HG03521 (cell line): ENCODE measurements at regions not wholly inside any gene's neighbourhood (a gene's known extent, or its start where the extent isn't known, plus 50 kb on each side); places are given as distances from the start of the nearest gene placed in this dataset.
"Not testable (repeated sequence)": the region's sequence is repeated elsewhere in the genome, so short reads cannot be mapped to it uniquely, and the experiment has no call there.

Experiments
- ATAC-seq: cut with Tn5 transposase; IDR thresholded peaks from one replicate; pipeline ENCODE4 v1.9.1; 2021; ENCODE audit warnings: mild to moderate bottlenecking, moderate library complexity; ENCODE audit not compliant: unreplicated experiment

DNA sequence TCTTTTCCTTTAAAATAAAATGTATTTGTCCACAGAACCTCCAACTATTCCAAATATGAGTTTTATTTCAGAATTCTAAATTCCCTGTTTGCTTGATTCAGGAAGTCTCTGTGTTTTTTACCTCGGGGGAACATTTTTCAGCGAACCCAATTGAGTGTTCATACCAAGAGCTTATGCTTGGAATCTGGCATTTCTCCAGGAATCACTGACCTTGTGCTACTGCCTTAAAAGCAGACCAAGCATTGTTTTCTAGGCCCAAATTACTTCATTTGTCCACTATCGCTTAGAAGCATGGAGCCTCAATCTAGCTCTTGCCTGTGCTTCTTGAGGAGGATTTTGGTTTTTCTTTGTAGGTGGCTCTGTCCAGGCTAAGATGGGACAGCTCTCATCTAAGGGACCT lies 59.4 kb downstream of the EBLN1 start:
- no peak for ATAC-seq

GRCh38 chr10:22156750-22157149 lies 61.1 kb downstream of the EBLN1 start:
- ATAC-seq: no peak

GRCh38 chr10:22152403-22152802 lies 65.4 kb downstream of the EBLN1 start:
- ATAC-seq: no peak

DNA sequence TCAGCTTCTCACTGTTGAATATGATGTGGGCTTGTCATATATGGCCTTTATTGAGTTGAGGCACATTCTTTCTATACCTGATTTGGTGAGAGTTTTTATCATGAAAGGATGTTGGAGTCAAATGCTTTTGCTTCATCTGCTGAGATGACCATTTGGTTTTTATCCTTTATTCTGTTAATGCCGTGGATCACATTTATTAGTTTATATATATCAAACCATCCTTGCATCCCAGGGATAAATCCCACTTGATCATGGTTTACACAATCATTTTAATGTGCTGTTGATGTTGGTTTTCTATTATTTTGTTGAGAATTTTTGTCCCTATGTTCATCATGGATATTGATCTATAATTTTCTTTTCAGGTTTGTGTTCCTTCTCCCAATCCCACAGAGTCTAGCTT lies 67.0 kb downstream of the EBLN1 start:
- no peak for ATAC-seq

GRCh38 chr10:22148961-22149360 lies 68.9 kb downstream of the EBLN1 start:
- ATAC-seq: no peak

DNA sequence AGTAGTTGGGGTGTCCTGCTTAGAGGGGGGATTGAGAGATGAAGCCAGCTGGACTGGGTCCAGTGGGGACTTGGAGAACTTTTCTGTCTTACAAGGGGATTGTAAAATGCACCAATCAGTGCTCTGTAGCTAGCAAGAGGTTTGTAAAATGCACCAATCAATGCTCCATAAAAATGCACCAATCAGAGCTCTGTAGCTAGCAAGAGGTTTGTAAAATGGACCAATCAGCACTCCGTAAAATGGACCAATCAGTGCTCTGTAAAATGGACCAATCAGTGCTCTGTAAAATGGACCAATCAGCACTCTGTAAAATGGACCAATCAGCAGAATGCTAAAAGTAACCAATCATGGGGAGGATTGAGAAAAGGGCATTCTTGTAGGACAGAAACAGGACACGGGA lies 71.9 kb downstream of the EBLN1 start:
- not testable (repeated sequence) for ATAC-seq

DNA sequence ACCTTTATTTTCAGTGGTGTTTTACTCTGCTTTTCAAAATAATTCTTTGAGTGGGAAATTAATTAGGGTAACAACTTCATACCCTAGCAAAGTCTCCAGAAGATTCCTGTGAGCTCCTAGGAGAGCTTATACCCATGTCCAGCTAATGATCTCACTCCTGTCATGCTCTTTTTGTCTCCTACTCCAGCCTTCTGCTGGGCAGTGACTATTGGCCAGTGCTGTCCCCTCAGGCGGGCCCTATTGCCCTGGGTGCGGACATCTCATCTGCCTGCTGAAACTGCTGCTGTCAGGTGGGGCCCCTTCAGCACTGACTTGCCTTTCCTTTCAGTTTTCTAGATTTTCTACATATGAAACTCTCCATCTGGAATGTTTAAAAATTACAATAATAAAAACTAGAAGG lies 80.3 kb downstream of the EBLN1 start:
- no peak for ATAC-seq

GRCh38 chr10:22135591-22135990 lies 82.2 kb downstream of the EBLN1 start:
- no peak for ATAC-seq

DNA sequence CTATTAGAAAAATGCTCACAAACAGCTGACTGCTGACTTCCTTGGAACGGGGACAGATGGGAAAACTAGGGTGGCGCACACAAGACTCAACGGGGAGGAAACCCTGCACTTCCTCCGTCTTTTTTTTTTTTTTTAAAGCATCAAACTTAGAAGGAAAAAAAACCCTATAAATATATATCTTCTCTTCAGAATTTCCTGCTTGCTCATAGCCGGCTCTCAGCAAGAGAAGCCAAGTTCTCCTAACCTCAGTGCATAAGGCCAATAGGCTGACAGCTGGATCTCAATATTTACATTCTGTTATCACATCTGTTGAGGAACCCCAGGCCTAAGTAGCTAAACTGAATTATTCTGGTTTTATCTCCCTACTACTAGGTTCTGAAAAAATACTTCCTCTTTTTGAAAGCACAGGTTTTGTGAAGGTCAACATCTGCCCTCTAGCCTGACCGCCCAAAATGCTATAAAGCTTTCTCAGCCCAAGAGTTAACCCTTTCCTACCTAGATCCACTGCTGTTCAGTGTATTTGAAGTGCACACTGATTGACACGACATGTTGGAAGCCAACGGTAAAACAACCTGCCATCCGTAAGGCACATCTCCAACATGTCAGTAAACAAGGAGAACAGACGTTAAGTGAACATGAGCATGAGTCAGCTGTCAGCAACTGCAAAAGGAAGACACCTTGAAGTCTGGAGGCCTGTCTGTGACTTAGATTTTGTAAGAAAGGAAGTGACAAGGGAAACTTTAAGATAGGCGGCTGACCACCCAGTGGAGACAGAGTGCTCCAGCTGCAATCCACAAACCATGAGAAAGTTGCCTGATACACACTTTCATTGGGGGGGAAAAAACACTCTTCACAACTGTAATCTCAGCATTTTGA lies 83.8 kb downstream of the EBLN1 start:
- ATAC-seq: peak; percentile 70

- not testable (repeated sequence) for ATAC-seq
Measured at GRCh38 chr10:22130824-22131223, 87.0 kb downstream of the EBLN1 start.

DNA sequence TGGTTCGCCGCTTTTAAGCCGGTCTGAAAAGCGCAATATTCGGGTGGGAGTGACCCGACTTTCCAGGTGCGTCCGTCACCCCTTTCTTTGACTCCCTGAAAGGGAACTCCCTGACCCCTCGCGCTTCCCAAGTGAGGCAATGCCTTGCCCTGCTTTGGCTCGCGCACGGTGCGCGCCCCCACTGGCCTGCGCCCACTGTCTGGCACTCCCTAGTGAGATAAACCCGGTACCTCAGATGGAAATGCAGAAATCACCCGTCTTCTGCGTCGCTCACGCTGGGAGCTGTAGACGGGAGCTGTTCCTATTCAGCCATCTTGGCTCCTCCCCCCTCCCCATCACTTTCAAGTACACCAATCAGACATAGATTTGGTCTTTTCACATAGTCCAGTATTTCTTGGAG lies 88.2 kb downstream of the EBLN1 start:
- not testable (repeated sequence) for ATAC-seq

DNA sequence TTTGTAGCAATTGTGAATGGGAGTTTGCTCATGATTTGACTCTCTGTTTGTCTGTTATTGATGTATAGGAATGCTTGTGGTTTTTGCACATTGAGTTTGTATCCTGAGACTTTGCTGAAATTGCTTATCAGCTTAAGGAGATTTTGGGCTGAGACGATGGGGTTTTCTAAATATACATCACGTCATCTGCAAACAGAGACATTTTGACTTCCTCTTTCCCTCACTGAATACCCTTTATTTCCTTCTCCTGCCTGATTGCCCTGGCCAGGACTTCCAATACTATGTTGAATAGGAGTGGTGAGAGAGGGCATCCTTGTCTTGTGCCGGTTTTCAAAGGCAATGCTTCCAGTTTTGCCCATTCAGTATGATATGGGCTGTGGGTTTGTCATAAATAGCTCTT lies 96.6 kb downstream of the EBLN1 start:
- not testable (repeated sequence) for ATAC-seq

- ATAC-seq: not testable (repeated sequence)
Measured at GRCh38 chr10:22120072-22120471, 97.7 kb downstream of the EBLN1 start.

GRCh38 chr10:22119575-22119974 lies 98.2 kb downstream of the EBLN1 start:
- not testable (repeated sequence) for ATAC-seq

DNA sequence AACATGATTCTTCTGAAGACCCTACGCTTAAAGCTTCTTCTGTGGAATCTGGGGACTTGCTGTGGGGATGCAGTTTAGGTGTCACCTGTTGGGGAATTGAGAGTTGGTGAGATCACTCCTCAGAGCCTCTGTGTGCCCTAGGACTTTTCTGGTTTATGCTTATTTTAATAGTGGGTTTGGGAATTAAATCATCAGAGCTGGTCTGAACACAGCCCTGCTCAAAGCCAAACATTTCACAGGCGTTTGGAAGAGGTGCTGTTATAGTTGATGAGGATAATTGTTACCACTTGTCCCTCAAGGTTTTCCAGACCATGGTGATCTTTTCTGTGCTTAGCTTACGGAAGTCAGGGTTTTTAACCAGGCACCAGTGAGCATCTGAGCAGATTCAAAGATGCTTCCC lies 106.1 kb downstream of the EBLN1 start:
- ATAC-seq: no peak

- ATAC-seq: no peak
Measured at GRCh38 chr10:22111260-22111659, 106.6 kb downstream of the EBLN1 start.

DNA sequence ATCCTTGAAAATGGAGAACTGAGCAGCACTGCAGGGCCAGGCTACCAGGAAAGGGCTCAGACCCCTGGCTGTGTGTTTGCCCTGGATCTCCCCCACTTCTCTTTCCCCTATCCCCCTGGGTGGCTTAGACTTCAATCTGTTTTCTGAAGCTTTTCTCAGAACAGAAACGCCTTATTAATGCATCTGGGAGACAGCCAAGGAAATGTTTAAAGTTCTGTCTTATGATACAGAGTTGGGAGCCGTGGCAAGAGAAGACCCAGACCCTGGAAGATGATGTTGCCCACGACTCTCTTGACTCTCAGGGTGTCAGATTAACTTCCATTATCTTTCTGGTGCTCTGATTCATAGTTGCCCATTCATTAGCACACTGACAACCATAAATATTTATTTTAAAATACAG lies 107.1 kb downstream of the EBLN1 start:
- ATAC-seq: no peak

DNA sequence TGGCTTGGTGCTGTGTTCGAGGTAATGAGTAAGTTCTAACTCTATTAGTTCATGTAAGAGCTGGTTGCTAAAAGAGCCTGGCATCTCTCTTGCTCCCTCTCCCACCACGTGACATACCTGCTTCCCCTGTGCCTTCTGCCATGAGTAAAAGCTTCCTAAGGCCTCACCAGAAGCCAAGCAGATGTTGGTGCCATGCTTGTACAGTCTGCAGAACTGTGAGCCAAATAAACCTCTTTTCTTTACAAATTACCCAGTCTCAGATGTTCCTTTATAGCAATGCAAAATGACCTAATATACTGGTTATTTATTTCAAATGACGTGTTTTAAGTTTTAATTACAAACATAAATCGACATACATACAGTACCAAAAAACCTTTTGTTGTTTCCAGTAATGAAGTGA lies 101.7 kb upstream of the DNAJC1 start:
- ATAC-seq: no peak

- no peak for ATAC-seq
Measured at GRCh38 chr10:22103701-22104470, 100.4 kb upstream of the DNAJC1 start.

DNA sequence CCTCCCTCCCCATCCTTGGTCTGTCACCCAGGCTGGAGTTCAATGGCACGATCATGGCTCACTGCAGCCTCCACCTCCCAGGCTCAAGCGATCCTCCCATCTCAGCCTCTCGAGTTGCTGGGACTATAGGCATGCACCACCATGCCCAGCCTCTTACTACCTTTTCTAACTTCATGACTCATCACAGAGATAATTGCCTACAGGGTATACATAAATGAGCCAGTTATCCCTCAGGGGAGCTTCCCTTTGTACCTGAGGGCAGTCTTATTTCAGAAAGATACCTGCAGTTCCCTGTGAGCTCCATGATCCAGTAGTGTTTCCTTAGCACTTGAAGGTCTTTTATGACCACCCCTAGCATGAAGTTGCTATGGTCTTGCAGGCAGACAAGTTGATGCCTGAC lies 94.2 kb upstream of the DNAJC1 start:
- ATAC-seq: no peak

GRCh38 chr10:22091260-22091659 lies 87.7 kb upstream of the DNAJC1 start:
- ATAC-seq: not testable (repeated sequence)

- no peak for ATAC-seq
Measured at GRCh38 chr10:22087402-22087738, 83.8 kb upstream of the DNAJC1 start.
